Ovary (tissue), 7 donors: ENCODE measurements at regions not wholly inside any gene's neighbourhood (a gene's known extent, or its start where the extent isn't known, plus 50 kb on each side); places are given as distances from the start of the nearest gene placed in this dataset.
"Not testable (repeated sequence)": the region's sequence is repeated elsewhere in the genome, so short reads cannot be mapped to it uniquely, and the experiment has no call there.

Experiments used
- DNase-seq, 5 donors: peaks; one replicate each; pipeline ENCODE4 v3.0.0-alpha.2; 2019 to 2020
- H3K27ac ChIP-seq, 2 donors: fragments of 200-600 bp; one replicate each; pipeline versions ENCODE4 v1.5.1 to v1.8.0; 2019 to 2022
- H3K27me3 ChIP-seq: fragments of 200-600 bp; one replicate; pipeline ENCODE4 v1.8.0; 2022
- H3K36me3 ChIP-seq: fragments of 200-600 bp; sonication (generic); one replicate; pipeline ENCODE4 v1.5.1; 2019
- H3K4me1 ChIP-seq: one replicate; pipeline ENCODE4 v1.8.1; 2013; ENCODE audit warnings: mild to moderate bottlenecking, moderate library complexity; ENCODE audit not compliant: insufficient read depth
- H3K4me3 ChIP-seq: fragments of 200-600 bp; sonication (generic); one replicate; pipeline ENCODE4 v1.5.1; 2017
- H3K9me3 ChIP-seq, 2 donors: fragments of 200-600 bp in 1 of 2; sonication (generic) in 1 of 2; one replicate each; pipeline versions ENCODE4 v1.5.1 to v1.8.1; 2013 to 2019; ENCODE audit warnings: mild to moderate bottlenecking in 1 of 2, moderate library complexity in 1 of 2
- WGBS, 3 donors: extraction: QIAGEN DNeasy Blood & Tissue Kit in 1 of 3; methylation state at CpG; one replicate each; pipeline versions ENCODE4 v1.1.5 to v1.1.7; 2013 to 2017; 5-methylcytosine and 5-hydroxymethylcytosine counted together
- intact Hi-C, 4 donors: fragments of 100-400 bp; cut with DNase I; formaldehyde crosslinking; loops; one replicate each; pipeline versions ENCODE4 v1.11.0 to v1.15.1; 2022 to 2023
- donor health status: DM: no; HTN: no; CAD: no; lungs with moderate emphysema.
- donor health status: DM: no; HTN: no; CAD: no.
- donor health status: Bipolar disorder and iron deficiency.
- donor health status: DM: no; HTN: no; CAD: no.
- donor health status: DM: yes; HTN: yes; CAD: no.

DNA sequence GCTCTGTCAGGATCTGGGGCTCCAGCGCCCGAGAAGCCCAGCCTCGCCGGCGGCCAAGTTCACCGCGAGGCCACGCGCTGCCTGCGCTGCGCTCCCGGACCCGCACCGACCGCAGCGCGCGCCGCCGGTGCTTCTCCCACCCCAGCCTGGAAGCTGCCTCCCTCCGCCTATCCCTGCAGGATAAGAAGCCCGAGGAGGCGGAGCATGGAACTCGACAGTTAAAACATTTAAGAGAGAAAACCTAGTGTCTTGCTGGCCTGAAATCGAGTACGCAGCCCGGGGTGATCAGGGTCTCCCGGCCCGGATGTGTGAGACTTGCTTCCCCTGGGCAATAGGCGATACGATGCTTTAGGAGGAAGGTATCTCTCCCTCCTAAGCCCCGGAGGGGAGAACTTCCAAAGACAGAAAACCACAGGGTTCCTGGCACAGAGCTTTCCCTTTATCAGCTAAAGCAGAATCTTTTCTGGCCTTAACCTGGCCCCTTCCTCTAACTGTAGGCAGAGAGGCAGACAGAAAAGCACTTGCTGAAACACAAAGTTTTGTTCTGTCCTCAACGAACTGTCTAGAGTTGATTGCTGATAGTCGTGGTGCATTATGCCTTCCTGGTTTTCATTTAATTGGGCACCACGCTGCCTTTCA lies 163.5 kb upstream of the PLGLB2 start:
- H3K27me3 ChIP-seq, H3K9me3 ChIP-seq, H3K36me3 ChIP-seq, H3K4me1 ChIP-seq, intact Hi-C loops, H3K27ac ChIP-seq: not testable (repeated sequence)
- DNase-seq: peak; percentile 8 to 51 (median 45)
- H3K4me3 ChIP-seq: peak overlapping the region; percentile 18
- 2 to 6% (median 3%) methylated on average over 31 to 34 of the region's 35 CpGs for WGBS, 3 donors

DNA sequence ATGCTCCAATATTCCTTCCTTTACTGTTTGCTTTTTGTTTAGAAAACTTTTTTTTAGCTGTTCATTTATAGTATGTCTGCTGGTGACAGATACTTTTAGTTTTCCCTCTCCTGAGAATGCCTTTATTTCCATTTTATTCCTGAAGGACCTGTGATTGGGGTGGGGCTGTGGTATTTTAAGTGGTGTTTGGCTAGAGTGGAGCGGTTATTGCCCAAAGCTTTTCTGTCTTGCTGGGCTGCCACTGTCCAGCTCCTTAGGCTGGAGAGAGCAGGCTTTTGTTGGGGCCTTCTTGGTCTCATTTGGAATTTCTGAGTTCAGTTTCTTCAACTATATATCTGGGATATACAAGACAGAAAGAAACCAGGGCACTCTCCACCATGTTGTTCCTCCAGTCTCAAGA lies 160.0 kb upstream of the PLGLB2 start:
- intact Hi-C loops, H3K36me3 ChIP-seq, H3K27me3 ChIP-seq, H3K27ac ChIP-seq, H3K4me3 ChIP-seq, H3K9me3 ChIP-seq, DNase-seq, H3K4me1 ChIP-seq: not testable (repeated sequence)
- no CpG with 5 or more reads among the region's 1 CpG for WGBS, 3 donors

DNA sequence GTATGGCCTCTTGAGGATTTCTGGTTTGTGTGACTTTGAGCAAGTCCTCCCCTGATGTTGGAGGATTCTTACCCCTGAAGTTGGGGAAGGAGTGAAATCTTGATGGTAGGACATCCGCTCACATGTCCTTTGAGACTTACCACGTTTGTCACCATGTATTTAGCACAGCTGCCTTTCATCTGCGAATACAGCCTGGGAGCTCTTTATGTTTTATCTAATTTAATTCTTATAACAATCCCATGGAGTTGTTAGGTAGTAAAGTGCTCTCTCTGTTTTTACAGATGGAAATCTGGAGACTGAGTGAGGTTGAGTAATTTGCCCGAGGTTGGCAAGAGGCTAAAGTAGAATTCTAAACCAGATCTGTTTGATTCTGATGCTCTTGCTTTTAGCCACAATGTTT lies 154.9 kb upstream of the PLGLB2 start:
- DNase-seq: not testable (repeated sequence)

DNA sequence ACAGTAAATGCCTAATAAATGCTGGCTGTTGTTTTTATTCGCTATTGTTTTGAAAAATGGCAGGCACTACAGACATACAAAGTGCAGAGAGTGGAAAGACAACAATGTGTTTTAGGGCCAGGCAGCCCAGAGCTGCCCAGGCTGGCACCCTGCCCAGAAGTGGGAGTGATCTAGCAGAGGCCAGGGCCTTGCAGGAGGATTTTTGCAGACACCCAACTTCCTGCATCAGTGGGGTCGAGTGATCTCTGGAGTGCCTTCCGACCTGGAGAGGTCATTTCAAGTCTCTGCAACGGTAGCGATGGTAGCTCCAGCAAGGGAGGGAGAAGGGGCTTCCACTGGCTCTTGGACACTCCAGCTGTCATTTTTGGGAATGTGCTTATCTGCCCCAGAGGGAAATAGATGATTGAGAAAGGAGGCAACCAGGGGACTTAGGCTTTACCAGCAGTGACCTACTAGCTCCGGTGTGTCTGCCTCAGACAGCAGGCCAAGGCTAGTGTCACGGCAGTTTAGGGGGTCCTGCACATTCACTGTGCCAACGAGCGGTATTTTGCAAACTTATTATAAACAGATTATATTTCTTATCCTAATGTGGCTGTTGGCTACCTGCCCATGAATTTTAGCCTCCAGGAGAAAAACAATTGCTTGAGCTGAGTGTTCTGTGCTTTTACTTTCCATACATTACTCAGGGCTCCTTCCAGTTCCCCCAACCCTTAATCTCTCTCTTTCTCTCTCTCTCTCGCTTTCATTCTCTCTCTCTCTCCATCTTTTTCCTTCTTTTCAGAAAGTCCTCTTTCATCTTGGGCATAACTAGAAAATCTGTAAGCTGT lies 153.9 kb upstream of the PLGLB2 start:
- H3K27me3 ChIP-seq, H3K27ac ChIP-seq: not testable (repeated sequence)

More for the DNA sequence above, 154.9 kb upstream of the PLGLB2 start:
- H3K4me3 ChIP-seq, H3K4me1 ChIP-seq, intact Hi-C loops, H3K27ac ChIP-seq, H3K36me3 ChIP-seq, H3K27me3 ChIP-seq, H3K9me3 ChIP-seq: not testable (repeated sequence)
- 96 to 99% (median 97%) methylated on average over 3 to 4 of the region's 4 CpGs for WGBS, 3 donors

DNA sequence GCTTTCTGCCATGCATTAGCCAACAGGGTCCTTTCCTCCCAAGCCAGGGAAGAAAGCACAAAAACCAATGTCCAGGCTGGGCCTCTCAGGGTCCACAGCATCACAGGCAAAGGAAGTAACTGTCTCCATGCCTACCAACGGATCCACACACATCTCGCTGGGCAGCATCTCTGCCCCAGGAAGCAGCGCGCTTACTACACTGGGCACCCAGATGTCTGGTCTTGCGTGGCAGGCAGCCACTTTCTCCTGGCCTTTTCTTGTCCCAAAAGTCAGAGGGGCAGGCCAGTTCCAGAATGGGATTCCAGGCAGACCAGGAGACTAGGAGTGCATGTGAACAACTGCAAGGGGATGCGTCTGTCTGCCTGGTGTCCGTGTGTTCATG lies 153.3 kb upstream of the PLGLB2 start:
- 60 to 84% (median 82%) methylated on average over 7 of the region's 7 CpGs for WGBS, 3 donors
- DNase-seq, H3K4me3 ChIP-seq, H3K9me3 ChIP-seq, H3K4me1 ChIP-seq, H3K27me3 ChIP-seq, H3K27ac ChIP-seq, intact Hi-C loops, H3K36me3 ChIP-seq: not testable (repeated sequence)

More for the DNA sequence above, 153.9 kb upstream of the PLGLB2 start:
- DNase-seq: peak; percentile 28 to 79 (median 67)
- H3K9me3 ChIP-seq, H3K4me3 ChIP-seq, H3K4me1 ChIP-seq, intact Hi-C loops, H3K36me3 ChIP-seq: not testable (repeated sequence)
- 4 to 11% (median 8%) methylated on average over 8 of the region's 10 CpGs for WGBS, 3 donors

DNA sequence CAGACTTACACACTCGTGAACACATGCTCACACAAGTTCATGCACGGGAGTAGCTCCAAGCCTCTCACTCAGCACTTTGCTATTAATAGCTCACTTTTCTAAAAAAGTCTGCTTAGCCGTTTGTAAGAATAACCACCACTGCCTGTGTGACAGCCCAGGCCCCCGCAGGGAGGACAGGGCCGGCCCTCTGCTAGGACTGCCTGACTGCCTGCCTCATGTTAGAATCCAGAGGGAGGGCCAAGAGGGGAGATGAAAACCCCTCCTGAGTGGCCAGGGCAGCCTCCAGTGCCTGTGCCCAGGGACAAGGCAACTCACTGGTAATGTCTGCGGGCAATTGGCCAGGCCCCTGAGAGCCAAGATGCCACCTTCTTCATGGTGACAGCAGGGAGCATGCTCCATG lies 152.9 kb upstream of the PLGLB2 start:
- peak in 2 of 5 donors; percentile 18 to 23 for DNase-seq
- H3K4me1 ChIP-seq, H3K4me3 ChIP-seq, H3K9me3 ChIP-seq, H3K27ac ChIP-seq, intact Hi-C loops, H3K36me3 ChIP-seq, H3K27me3 ChIP-seq: not testable (repeated sequence)
- 22 to 51% (median 49%) methylated on average over 5 to 6 of the region's 6 CpGs for WGBS, 3 donors

DNA sequence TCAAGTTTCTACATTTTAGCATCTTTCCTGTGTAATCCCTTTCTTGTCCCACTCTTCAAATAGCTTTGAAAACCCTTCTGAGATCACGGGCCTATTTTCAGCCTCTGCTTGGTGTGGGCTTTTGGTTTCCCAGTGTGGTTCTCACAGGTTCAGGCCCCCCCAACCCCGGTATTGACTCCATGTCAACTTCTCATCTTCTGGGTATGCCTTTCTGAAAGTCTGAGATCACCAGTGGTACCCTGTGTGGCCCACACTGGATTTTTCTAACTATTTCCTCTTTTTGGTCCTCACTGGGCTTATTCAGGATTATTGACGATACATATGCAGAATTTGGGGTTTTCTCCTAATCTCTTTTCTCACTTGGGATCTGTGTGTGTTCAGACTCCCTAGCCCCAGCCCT lies 146.9 kb upstream of the PLGLB2 start:
- 78 to 97% (median 94%) methylated on average over 1 to 3 of the region's 3 CpGs for WGBS, 3 donors
- intact Hi-C loops, H3K27ac ChIP-seq: not testable (repeated sequence)

GRCh38 chr2:87602118-87602517 lies 145.8 kb upstream of the PLGLB2 start:
- H3K4me3 ChIP-seq, H3K36me3 ChIP-seq, H3K4me1 ChIP-seq, H3K9me3 ChIP-seq, intact Hi-C loops, H3K27ac ChIP-seq, DNase-seq, H3K27me3 ChIP-seq: not testable (repeated sequence)
- no CpG with 5 or more reads among the region's 7 CpGs for WGBS, 3 donors

More for the DNA sequence above, 146.9 kb upstream of the PLGLB2 start:
- H3K27me3 ChIP-seq, H3K4me1 ChIP-seq, H3K4me3 ChIP-seq, DNase-seq, H3K9me3 ChIP-seq, H3K36me3 ChIP-seq: not testable (repeated sequence)

DNA sequence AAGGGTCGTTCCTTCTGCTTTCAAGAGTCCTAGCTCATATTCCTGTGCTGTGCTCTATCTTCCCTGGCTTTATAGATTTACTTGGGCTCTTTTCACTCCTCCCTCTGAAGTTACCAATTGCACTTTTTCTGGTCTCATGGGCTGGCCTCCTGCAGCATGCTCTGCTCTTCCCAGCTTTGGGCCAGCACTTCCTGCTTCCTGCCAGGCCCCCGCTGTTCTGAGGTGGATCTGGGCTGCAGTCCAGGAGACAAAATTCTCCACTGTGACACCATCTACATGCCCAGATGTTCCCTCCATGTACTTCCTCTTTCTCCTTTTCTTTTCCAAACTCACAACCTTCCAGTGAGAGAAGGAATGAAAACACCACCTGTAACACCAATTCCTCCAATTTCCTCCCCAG lies 145.2 kb upstream of the PLGLB2 start:
- H3K4me1 ChIP-seq, H3K27ac ChIP-seq, intact Hi-C loops, H3K4me3 ChIP-seq, DNase-seq, H3K9me3 ChIP-seq, H3K27me3 ChIP-seq, H3K36me3 ChIP-seq: not testable (repeated sequence)
- no CpG with 5 or more reads among the region's 2 CpGs for WGBS, 3 donors

DNA sequence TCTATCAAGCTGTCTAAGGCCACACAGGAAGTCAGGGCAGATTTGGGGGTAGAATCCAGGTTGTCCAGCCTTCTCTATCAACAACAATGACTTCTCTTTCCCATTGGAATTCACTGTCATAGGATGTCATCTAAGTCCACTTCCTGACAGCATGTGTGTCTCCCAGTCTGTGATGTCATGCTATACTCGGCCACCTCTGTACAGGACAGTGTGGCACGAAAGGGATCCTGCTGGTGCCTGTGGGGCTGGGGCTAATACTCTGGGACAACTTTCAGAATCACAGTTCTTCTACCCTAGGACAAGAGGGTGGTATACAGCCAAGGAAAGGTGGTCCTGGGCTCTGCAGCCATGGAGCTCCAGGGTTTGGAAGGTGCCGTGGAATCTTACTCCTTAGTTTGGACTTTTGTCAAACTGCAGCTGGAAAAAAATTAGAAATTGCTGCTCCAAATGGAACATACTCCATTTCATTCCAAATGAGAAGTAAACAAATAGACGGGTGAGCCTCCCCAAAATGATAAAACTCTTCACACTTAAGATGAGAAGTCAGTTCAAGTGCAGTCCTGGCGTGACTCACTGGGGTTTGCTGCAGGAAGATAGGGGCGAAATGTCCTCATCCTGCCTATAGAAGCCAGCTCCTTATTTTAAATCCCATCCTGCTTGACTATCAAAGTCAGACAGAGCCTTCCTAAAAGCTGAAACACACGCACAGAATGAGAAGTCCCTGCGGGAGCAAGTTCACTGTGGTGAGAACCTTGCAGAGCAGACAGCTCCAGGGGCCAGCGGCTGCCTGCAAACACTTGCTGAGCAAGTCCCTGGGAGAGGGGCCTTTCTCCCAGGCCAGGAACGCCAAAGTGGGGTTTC lies 144.2 kb upstream of the PLGLB2 start:
- H3K4me3 ChIP-seq, intact Hi-C loops, H3K36me3 ChIP-seq, H3K9me3 ChIP-seq, H3K4me1 ChIP-seq, H3K27me3 ChIP-seq, H3K27ac ChIP-seq: not testable (repeated sequence)
- DNase-seq: peak in 2 of 5 donors; percentile 18 to 19
- WGBS, 3 donors: 11% methylated on average over 5 of the region's 10 CpGs; no CpG with 5 or more reads in 2 of the 3 donors

GRCh38 chr2:87604279-87604818 lies 143.5 kb upstream of the PLGLB2 start:
- peak; percentile 23 to 76 (median 52) for DNase-seq
- H3K27me3 ChIP-seq, H3K36me3 ChIP-seq, H3K9me3 ChIP-seq, H3K4me3 ChIP-seq, H3K4me1 ChIP-seq, H3K27ac ChIP-seq, intact Hi-C loops: not testable (repeated sequence)
- 0% methylated on average over 4 of the region's 6 CpGs; no CpG with 5 or more reads in 2 of the 3 donors for WGBS, 3 donors
